GM21447 (cell line): ENCODE measurements at regions not wholly inside any gene's neighbourhood (a gene's known extent, or its start where the extent isn't known, plus 50 kb on each side); places are given as distances from the start of the nearest gene placed in this dataset.

ENCODE experiments used
- ATAC-seq: cut with Tn5 transposase; IDR thresholded peaks from one replicate; pipeline ENCODE4 v1.9.1; 2021; ENCODE audit not compliant: unreplicated experiment

- no peak for ATAC-seq
These were observed 514.2 kb upstream of the DIPK2B start for GRCh38 chrX:45714866-45715265.

- ATAC-seq, result no peak
These were observed 511.4 kb upstream of the DIPK2B start for GRCh38 chrX:45712067-45712466.

DNA sequence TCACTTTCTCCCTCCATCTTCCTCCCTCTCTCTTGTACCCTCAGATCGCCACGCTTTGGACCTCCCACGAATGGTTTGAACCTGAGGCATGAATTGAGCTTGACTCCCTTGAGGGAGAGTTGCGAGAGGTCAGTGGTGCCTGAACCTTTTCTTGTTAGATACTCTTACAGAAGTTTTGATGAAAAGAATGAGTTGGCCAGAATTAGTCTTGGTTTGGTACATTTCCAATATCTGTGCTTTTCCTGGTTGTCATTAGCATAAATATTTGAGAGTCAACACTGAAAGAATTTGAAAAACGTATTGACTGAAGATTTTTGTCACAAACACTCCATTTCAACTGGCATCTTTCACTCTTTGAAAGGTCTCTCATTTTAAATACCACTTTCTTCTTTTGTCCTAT, 510.6 kb upstream of the DIPK2B start:
- no peak for ATAC-seq

GRCh38 chrX:45710081-45710801, 509.6 kb upstream of the DIPK2B start:
- ATAC-seq, result peak; percentile 86

DNA sequence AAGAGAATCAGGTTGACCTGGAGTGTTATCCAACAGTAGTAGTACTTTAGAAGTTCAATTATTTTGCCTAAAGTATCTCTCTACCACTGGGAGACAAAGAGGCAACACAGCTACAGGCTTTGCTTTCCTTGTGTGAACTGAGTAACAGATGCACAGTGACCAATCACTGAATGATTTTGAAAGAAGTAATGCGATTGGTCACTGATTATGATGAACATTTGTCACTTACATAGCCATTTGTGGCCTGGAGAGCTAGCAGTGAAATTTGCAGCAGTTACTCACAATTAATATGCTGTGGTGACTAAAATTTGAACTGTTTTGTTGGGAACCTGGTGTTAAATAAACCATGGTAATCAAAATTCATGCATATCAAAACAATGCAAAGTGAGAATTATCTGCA, 508.7 kb upstream of the DIPK2B start:
- no peak for ATAC-seq

- no peak for ATAC-seq
These were observed 498.5 kb upstream of the DIPK2B start for GRCh38 chrX:45699158-45699557.

DNA sequence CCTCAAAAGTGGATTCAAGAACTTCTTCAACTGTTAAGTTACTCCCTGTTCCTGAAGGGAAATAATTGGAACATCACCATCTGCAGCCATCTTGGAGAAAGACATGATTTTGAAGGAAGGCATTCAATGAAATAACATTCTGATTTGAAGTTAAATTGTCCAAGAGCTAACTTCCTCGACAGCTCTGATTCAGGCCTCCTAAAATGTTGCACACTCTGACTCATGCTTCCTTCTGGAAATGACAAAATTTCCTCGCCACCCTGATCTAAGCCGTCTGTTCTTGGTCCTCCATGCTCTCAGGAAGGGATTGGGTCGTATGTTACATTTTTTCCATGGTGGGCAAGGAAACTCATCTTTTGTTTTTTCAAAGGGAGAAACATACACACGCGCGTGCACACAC, 496.9 kb upstream of the DIPK2B start:
- no peak for ATAC-seq

GRCh38 chrX:45696736-45697135, 496.1 kb upstream of the DIPK2B start:
- no peak for ATAC-seq

GRCh38 chrX:45689971-45690370, 489.3 kb upstream of the DIPK2B start:
- no peak for ATAC-seq

- no peak for ATAC-seq
These were observed 483.2 kb upstream of the DIPK2B start for GRCh38 chrX:45683914-45684313.

DNA sequence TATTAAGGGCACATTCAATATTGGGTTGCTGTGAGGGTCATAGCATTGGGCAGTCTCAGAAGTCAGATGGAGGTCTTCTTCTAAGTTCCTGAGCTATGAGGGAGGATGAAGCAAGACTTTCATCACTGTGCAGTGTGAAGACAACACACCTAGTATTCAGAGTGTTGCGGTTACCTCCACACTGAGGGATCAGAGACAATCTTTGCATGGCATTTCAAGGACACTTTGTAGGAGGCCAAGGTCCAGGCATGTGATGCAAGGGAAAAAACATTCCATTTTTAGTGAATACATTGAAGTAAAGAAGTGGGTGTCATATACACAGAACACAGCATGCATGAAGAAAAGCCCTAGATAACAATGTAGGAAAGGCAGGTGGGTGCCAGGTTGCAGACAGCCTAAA, 481.2 kb upstream of the DIPK2B start:
- ATAC-seq, result no peak

DNA sequence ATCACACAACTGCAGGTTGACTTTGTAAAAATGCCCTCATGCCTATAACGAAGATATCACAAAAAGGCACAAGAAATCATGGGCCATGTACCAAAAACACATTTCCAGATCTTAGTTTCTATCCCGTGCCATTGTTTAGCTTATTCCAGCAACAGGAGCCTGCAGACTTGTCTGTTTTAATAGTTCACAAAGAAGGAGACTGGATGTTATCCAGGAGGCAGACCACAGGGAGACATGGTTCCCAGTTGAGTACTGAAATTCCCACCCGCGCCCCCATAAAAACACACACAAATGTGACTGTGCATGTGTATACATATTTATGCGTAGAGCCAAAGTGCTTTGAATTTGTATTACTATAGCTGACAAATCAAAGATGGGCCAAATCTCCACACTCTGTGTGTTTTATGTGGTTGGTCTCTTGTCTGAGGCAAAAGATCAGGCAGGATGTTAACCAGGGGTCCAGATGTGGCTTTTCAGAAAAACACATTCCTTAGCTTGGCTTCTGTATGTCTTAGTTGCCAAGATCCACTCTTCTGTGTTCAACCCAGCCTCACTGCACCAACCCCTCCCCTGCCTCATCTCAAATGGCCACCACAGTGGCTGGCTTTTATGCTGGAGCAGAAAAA, 469.2 kb upstream of the DIPK2B start:
- no peak for ATAC-seq

DNA sequence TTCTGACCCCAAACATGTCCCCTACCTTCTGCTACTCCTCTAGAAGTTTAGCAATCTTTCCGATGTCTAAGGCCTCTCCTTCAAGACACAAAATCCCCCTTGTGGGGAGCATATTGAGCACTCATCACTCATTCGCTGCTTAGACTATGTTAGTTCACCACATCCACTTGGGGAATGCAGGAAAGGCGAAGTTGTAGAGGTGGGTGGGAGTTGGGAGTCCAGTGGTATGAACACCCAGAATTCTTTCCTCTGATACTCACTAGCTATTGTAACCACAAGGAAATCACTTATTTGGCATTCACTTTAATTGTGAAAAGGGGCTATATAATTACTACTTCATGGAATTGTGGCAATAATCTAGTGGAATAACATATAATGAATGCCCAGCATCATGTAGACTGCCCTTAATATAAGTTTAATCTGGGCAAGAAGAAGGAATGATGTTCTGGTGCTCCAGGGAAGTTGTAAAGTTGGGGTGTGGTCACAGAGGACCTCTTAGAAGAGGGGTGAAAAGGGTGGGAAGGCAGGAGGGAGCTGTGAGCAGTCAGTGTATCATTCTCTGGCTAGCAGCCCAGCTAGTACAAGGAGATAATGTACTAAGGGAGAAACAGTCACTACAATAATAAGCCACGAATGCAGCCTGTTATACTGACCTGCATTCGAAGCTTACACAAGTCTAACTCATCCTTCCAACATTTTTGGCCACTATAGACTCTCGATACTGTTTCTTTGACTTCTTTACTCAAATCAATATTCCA, 468.2 kb upstream of the DIPK2B start:
- no peak for ATAC-seq

GRCh38 chrX:45667666-45668065, 467.0 kb upstream of the DIPK2B start:
- no peak for ATAC-seq

- no peak for ATAC-seq
These were observed 464.1 kb upstream of the DIPK2B start for GRCh38 chrX:45664727-45665290.

DNA sequence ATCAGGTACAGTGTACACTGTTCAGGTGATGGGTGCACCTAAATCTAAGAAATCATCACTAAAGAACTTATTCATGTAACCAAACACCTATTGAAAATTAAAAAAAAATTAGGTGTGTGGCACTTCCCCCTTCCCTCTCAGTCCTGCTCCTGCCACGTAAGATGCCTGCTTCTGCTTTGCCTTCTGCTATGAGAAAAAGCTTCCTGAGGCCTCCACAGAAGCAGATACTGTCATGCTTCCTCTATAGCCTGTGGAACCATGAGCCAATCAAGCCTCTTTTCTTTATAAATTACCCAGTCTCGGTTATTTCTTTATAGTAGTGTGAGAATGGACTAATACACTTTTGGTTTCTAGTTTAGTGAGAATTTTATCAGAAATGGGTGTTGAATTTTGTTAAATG, 459.8 kb upstream of the DIPK2B start:
- no peak for ATAC-seq

DNA sequence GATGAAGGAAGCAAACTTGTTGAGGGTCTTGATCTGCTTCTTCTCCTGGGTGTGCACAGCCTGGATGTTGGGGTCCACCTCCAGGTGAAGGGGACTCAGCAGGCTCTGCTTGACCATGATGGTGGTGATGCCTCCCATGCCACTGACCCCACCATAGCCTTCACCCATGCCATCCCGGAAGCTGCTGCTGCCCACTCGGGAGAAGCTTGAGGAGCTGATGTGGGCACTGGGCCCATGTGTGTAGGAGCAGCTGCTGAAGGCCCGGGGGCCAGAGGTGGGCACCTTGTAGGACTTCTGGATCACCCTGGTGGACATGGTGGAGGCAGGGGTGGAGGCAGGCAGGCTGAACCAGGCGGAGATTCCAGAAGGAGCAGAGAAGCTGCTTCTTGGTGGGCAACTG, 432.7 kb upstream of the DIPK2B start:
- no peak for ATAC-seq

DNA sequence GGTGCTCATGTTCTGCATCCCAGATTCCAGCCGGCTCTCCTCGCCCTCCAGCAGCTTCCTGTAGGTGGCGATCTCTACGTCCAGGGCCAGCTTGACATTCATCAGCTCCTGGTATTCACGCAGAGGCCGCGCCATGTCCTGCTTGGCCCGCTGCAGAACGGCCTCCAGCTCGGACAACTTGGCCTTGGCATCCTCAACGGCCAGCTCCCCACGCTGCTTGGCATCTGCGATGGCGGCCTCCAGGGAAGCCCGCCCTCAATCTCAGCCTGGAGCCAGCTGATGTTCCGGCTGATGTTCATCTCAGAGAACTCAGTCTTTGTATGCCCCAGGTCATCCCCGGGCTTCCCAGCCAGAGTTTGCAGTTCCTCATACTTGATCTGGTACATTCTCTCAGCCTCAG, 431.8 kb upstream of the DIPK2B start:
- ATAC-seq, result no peak

GRCh38 chrX:45630078-45630477, 429.4 kb upstream of the DIPK2B start:
- no peak for ATAC-seq

GRCh38 chrX:45628041-45628440, 427.4 kb upstream of the DIPK2B start:
- ATAC-seq, result no peak

- no peak for ATAC-seq
These were observed 422.6 kb upstream of the DIPK2B start for GRCh38 chrX:45623266-45623665.

- ATAC-seq, result no peak
These were observed 421.9 kb upstream of the DIPK2B start for GRCh38 chrX:45622538-45622937.
